GM18861 (cell line): ENCODE measurements at regions not wholly inside any gene's neighbourhood (a gene's known extent, or its start where the extent isn't known, plus 50 kb on each side); places are given as distances from the start of the nearest gene placed in this dataset.

Experiments
- ATAC-seq: cut with Tn5 transposase; IDR thresholded peaks from one replicate; pipeline ENCODE4 v1.9.1; 2021; ENCODE audit not compliant: unreplicated experiment

GRCh38 chr2:58866946-58867345, 625.8 kb upstream of the FANCL start:
- no peak for ATAC-seq

- ATAC-seq: no peak
These were observed 625.4 kb upstream of the FANCL start for GRCh38 chr2:58866527-58866926.

- no peak for ATAC-seq
These were observed 624.9 kb upstream of the FANCL start for GRCh38 chr2:58866040-58866439.

GRCh38 chr2:58865436-58865835, 624.3 kb upstream of the FANCL start:
- ATAC-seq: no peak

- ATAC-seq: no peak
These were observed 621.1 kb upstream of the FANCL start for GRCh38 chr2:58862244-58862643.

- ATAC-seq: no peak
These were observed 619.5 kb upstream of the FANCL start for GRCh38 chr2:58860586-58860985.

- no peak for ATAC-seq
These were observed 615.0 kb upstream of the FANCL start for GRCh38 chr2:58856100-58856499.

- no peak for ATAC-seq
These were observed 612.3 kb upstream of the FANCL start for GRCh38 chr2:58853420-58853819.

GRCh38 chr2:58852905-58853304, 611.8 kb upstream of the FANCL start:
- ATAC-seq: no peak

- no peak for ATAC-seq
These were observed 611.1 kb upstream of the FANCL start for GRCh38 chr2:58852243-58852642.

GRCh38 chr2:58851598-58851997, 610.5 kb upstream of the FANCL start:
- ATAC-seq: no peak

- ATAC-seq: no peak
These were observed 603.9 kb upstream of the FANCL start for GRCh38 chr2:58845011-58845410.

GRCh38 chr2:58842501-58843155, 601.5 kb upstream of the FANCL start:
- ATAC-seq: no peak

GRCh38 chr2:58834404-58834803, 593.3 kb upstream of the FANCL start:
- no peak for ATAC-seq

- ATAC-seq: no peak
These were observed 585.7 kb upstream of the FANCL start for GRCh38 chr2:58826795-58827194.

GRCh38 chr2:58812771-58813344, 571.7 kb upstream of the FANCL start:
- no peak for ATAC-seq

GRCh38 chr2:58805126-58805525, 564.0 kb upstream of the FANCL start:
- no peak for ATAC-seq

GRCh38 chr2:58803192-58803591, 562.1 kb upstream of the FANCL start:
- ATAC-seq: no peak

GRCh38 chr2:58800881-58801280, 559.8 kb upstream of the FANCL start:
- no peak for ATAC-seq

- no peak for ATAC-seq
These were observed 557.6 kb upstream of the FANCL start for GRCh38 chr2:58798676-58799208.

GRCh38 chr2:58796239-58796910, 555.2 kb upstream of the FANCL start:
- no peak for ATAC-seq

GRCh38 chr2:58794916-58795315, 553.8 kb upstream of the FANCL start:
- ATAC-seq: no peak
